ENCODE measurements at regions not wholly inside any gene's neighbourhood (a gene's known extent, or its start where the extent isn't known, plus 50 kb on each side); places are given as distances from the start of the nearest gene placed in this dataset.

- H3K9me3 ChIP-seq (ENCODE audit: control insufficient read depth, insufficient read depth, low read depth, low read length) = no peaks in the 10 kb centered on the region
- no peak overlapping the region for H3K27ac ChIP-seq (ENCODE audit: extremely low read depth, low read depth, low read length)
- CTCF ChIA-PET = no interaction called here
- TF ChIP-seq ZNF529 (tag by site-specific recombination; IDR thresholded peaks at IDR 0.05; ENCODE audit: insufficient replicate concordance) (no peak), ZNF394 (tag by site-specific recombination; IDR thresholded peaks at IDR 0.05; ENCODE audit: borderline replicate concordance) (no peak)
- no peak overlapping the region for H3K4me3 ChIP-seq (ENCODE audit: low read depth, low read length)
- POLR2A ChIA-PET = no interaction called here
- H3K4me1 ChIP-seq (ENCODE audit: control insufficient read depth, insufficient read depth, low read length) = 0 out of 2 replicates have a peak, but pooled peaks cover 2% of the 10 kb centered on the region
- no peaks in the 10 kb centered on the region for H3K36me3 ChIP-seq (ENCODE audit: control insufficient read depth in 2 of 2, insufficient read depth in 1 of 2, low read length in 2 of 2)
These were observed 229.1 kb upstream of the ACVR2A start for GRCh38 chr2:147615726-147616125.

- Histone ChIP-seq H3K36me3 (ENCODE audit: control insufficient read depth in 2 of 2, insufficient read depth in 1 of 2, low read length in 2 of 2) (no peaks in the 10 kb centered on the region), H3K4me1 (ENCODE audit: control insufficient read depth, insufficient read depth, low read length) (0 out of 2 replicates have a peak, but pooled peaks cover 2% of the 10 kb centered on the region), H3K27ac (ENCODE audit: extremely low read depth, low read depth, low read length) (no peak overlapping the region), H3K9me3 (ENCODE audit: control insufficient read depth, insufficient read depth, low read depth, low read length) (no peaks in the 10 kb centered on the region), H3K4me3 (ENCODE audit: low read depth, low read length) (no peak overlapping the region)
- POLR2A ChIA-PET = no interaction called here
- CTCF ChIA-PET = no interaction called here
- TF ChIP-seq ZSCAN23 (tag by site-specific recombination; IDR thresholded peaks at IDR 0.05) = no peak
- TF ChIP-seq SALL2 (tag by site-specific recombination; IDR thresholded peaks at IDR 0.05; ENCODE audit: borderline replicate concordance) = no peak
- TF ChIP-seq SP2 (tag by site-specific recombination; IDR thresholded peaks at IDR 0.05) = no peak
- TF ChIP-seq KLF8 (tag by site-specific recombination; IDR thresholded peaks at IDR 0.05) = no peak
These were observed 229.8 kb upstream of the ACVR2A start for GRCh38 chr2:147614979-147615470.

DNA sequence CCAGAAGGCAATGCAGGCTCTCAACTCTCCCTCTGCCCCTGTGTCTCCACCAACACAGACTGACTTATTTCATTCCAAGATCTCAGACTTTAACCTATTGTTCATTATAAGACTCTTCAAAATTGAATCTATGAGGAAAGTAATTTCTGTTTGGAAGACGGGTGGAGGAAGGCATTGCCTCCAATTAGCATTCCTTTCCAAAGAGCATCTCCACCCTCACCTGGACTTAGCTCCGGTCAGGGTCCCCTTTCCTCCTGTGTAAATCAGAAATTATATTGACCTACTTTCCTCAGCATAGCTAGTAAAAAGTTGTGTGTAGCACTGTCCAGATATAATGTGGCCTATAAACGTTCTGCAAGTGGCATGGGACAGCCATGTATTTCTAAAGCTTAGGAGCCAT is 230.4 kb upstream of the ACVR2A start:
- TF ChIP-seq ZNF837 (tag by site-specific recombination; IDR thresholded peaks at IDR 0.05) (no peak), ZNF114 (tag by site-specific recombination; IDR thresholded peaks at IDR 0.05) (no peak), ZNF423 (tag by site-specific recombination; IDR thresholded peaks at IDR 0.05) (no peak), GFI1B (tag by site-specific recombination; IDR thresholded peaks at IDR 0.05) (no peak), ZNF19 (tag by site-specific recombination; IDR thresholded peaks at IDR 0.05; ENCODE audit: low read depth) (no peak), MEIS1 (CRISPR knock-in tag; IDR thresholded peaks at IDR 0.05; ENCODE audit: borderline replicate concordance) (no peak), ZBTB26 (tag by site-specific recombination; optimal IDR thresholded peaks at IDR 0.05) (no peak), ZNF585B (tag by site-specific recombination; IDR thresholded peaks at IDR 0.05) (no peak), KLF8 (tag by site-specific recombination; IDR thresholded peaks at IDR 0.05) (no peak), IKZF3 (tag by site-specific recombination; IDR thresholded peaks at IDR 0.05) (no peak), ZNF280C (tag by site-specific recombination; IDR thresholded peaks at IDR 0.05) (no peak)
- H3K36me3 ChIP-seq (ENCODE audit: control insufficient read depth in 2 of 2, insufficient read depth in 1 of 2, low read length in 2 of 2) = no peaks in the 10 kb centered on the region
- no peak overlapping the region for H3K4me3 ChIP-seq (ENCODE audit: low read depth, low read length)
- ChIA-PET CTCF (no interaction called here), POLR2A (no interaction called here)
- H3K27ac ChIP-seq (ENCODE audit: extremely low read depth, low read depth, low read length) = no peak overlapping the region
- 0 out of 2 replicates have a peak, but pooled peaks cover 2% of the 10 kb centered on the region for H3K4me1 ChIP-seq (ENCODE audit: control insufficient read depth, insufficient read depth, low read length)
- H3K9me3 ChIP-seq (ENCODE audit: control insufficient read depth, insufficient read depth, low read depth, low read length) = no peaks in the 10 kb centered on the region

Measured in HEK293 (cell line).